Keratinocyte (primary cell): ENCODE measurements at regions not wholly inside any gene's neighbourhood (a gene's known extent, or its start where the extent isn't known, plus 50 kb on each side); places are given as distances from the start of the nearest gene placed in this dataset.

Experiments
- DNase-seq: peaks from one replicate; pipeline ENCODE4 v3.0.0-alpha.2; 2011; ENCODE audit warnings: low read depth, missing footprints, low spot score
- FAIRE-seq: peaks from 2 replicates; lab custom pipeline; 2011; peaks lifted over from hg19 to GRCh38; lab: Jason Lieb, UNC
- H2AFZ ChIP-seq: 2 replicates; pipeline ENCODE4 v1.6.0; 2012; ENCODE audit warnings: low read length, control low read depth, inconsistent platforms; ENCODE audit not compliant: control insufficient read depth
- H3K27ac ChIP-seq: 2 replicates; pipeline ENCODE4 v1.5.1; 2011; ENCODE audit warnings: low read length; ENCODE audit not compliant: control insufficient read depth, insufficient read depth
- H3K27me3 ChIP-seq: 3 replicates; pipeline ENCODE4 v1.6.0; 2011; ENCODE audit warnings: low read length; ENCODE audit not compliant: control insufficient read depth, insufficient read depth; ENCODE audit errors: extremely low read depth
- H3K36me3 ChIP-seq, 2 experiments: 2 replicates in 1 of 2; 3 replicates in 1 of 2; pipeline ENCODE4 v1.5.1; 2011; ENCODE audit warnings: low read length in 2 of 2, mild to moderate bottlenecking in 1 of 2; ENCODE audit not compliant: control insufficient read depth in 2 of 2, insufficient read depth in 2 of 2; ENCODE audit errors: extremely low read depth in 1 of 2
- H3K4me1 ChIP-seq: 3 replicates; pipeline ENCODE4 v1.5.1; 2011; ENCODE audit warnings: low read length; ENCODE audit not compliant: control insufficient read depth, insufficient read depth; ENCODE audit errors: extremely low read depth
- H3K4me2 ChIP-seq: 3 replicates; pipeline ENCODE4 v1.6.0; 2011; ENCODE audit warnings: low read depth, low read length; ENCODE audit not compliant: control insufficient read depth, insufficient read depth; ENCODE audit errors: extremely low read depth
- H3K4me3 ChIP-seq, 3 experiments: fragments of 200-600 bp in 1 of 3; sonication (generic) in 1 of 3; 2 replicates in 2 of 3; 3 replicates in 1 of 3; pipeline ENCODE4 v1.5.1; 2011 to 2016; ENCODE audit warnings: low read length in 3 of 3, mild to moderate bottlenecking in 3 of 3, control low read depth in 2 of 3, inconsistent platforms in 1 of 3, low read depth in 1 of 3, mixed read lengths in 1 of 3, mixed run types in 1 of 3, moderate library complexity in 1 of 3; ENCODE audit not compliant: control insufficient read depth in 2 of 3, insufficient read depth in 2 of 3; ENCODE audit errors: extremely low read depth in 1 of 3
- H3K79me2 ChIP-seq: 2 replicates; pipeline ENCODE4 v1.6.0; 2012; ENCODE audit warnings: low read length; ENCODE audit not compliant: control insufficient read depth, insufficient read depth
- H3K9ac ChIP-seq: 3 replicates; pipeline ENCODE4 v1.6.0; 2011; ENCODE audit warnings: low read length; ENCODE audit not compliant: control insufficient read depth, insufficient read depth; ENCODE audit errors: extremely low read depth
- H3K9me1 ChIP-seq: 3 replicates; pipeline ENCODE4 v1.6.0; 2011; ENCODE audit warnings: low read length; ENCODE audit not compliant: control insufficient read depth, insufficient read depth; ENCODE audit errors: extremely low read depth
- H3K9me3 ChIP-seq: 2 replicates; pipeline ENCODE4 v1.5.1; 2012; ENCODE audit warnings: low read depth, low read length; ENCODE audit not compliant: control insufficient read depth
- H4K20me1 ChIP-seq: 3 replicates; pipeline ENCODE4 v1.6.0; 2011; ENCODE audit warnings: low read length; ENCODE audit not compliant: control insufficient read depth, insufficient read depth; ENCODE audit errors: extremely low read depth
- EZH2 ChIP-seq: IDR thresholded peaks from one replicate; pipeline ENCODE4 v1.6.1; 2012; ENCODE audit warnings: inconsistent platforms, mild to moderate bottlenecking, low read length, moderate library complexity
- dilution Hi-C: fragments of 300-500 bp; cut with MboI; formaldehyde crosslinking; loops from one replicate; pipeline ENCODE4 v1.7.0; 2020; ENCODE audit warnings: low sequenced_read_pairs; ENCODE audit not compliant: extremely low pct_ligation_motif_present
- TF ChIP-seq, protein P1 (sequence below), 3 experiments: IDR thresholded peaks in 1 of 3; conservative IDR thresholded peaks in 1 of 3; optimal IDR thresholded peaks in 1 of 3; 2 replicates in 2 of 3; 3 replicates in 1 of 3; pipeline versions ENCODE3 to v1.5.1; 2011; ENCODE audit warnings: low read length in 3 of 3, mild to moderate bottlenecking in 3 of 3, moderate library complexity in 2 of 3, control low read depth in 1 of 3, inconsistent platforms in 1 of 3; ENCODE audit not compliant: insufficient read depth in 2 of 3; ENCODE audit errors: extremely low read depth in 1 of 3

DNA sequence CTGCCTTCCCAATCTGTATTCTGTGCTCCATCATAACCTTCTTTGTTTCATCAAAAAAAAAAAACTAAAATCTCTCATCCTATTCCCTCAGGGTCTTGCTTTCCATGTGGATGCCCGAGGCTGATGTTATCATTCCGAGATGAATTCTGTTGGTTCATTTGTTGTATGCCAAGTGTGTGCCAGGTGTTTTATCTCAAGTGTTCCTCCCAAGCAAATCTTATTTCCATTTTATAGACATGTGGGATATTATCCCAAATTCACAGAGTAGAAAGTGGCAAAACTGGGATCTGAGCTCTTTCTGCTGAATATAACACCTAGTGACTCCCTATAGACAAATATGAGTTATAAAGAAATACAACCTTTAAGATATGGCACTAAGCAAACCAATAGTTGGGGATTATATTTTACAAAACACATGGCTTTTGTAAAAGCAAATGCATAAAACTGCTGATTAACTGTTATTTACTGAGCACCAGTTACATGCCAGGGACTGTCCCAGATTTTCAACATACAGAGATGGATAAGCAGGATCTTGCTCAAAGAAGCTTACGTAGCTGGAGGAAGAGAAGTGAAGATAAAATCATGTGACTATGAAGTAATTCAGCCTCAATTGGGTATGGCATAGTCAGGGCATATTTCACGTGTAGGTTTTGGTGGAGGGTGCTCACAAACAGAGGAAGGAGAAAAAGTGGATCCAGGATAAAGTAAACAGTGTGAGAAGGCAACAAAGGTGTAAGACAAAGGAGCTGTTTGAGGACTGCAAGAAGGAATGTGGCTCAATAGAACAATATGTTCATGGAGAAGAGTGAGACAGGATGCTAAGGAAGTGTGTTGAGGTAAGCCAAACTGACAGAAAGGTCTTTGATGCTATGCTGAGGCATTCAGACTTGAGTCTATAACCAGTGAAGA, 143.3 kb upstream of the ADAMTSL1 start:
- no peak for DNase-seq
- FAIRE-seq: peak; percentile 44

GRCh38 chr9:18331310-18331684, 142.7 kb upstream of the ADAMTSL1 start:
- FAIRE-seq: no peak
- TF ChIP-seq EZH2: no peak
- TF ChIP-seq, protein P1, sequence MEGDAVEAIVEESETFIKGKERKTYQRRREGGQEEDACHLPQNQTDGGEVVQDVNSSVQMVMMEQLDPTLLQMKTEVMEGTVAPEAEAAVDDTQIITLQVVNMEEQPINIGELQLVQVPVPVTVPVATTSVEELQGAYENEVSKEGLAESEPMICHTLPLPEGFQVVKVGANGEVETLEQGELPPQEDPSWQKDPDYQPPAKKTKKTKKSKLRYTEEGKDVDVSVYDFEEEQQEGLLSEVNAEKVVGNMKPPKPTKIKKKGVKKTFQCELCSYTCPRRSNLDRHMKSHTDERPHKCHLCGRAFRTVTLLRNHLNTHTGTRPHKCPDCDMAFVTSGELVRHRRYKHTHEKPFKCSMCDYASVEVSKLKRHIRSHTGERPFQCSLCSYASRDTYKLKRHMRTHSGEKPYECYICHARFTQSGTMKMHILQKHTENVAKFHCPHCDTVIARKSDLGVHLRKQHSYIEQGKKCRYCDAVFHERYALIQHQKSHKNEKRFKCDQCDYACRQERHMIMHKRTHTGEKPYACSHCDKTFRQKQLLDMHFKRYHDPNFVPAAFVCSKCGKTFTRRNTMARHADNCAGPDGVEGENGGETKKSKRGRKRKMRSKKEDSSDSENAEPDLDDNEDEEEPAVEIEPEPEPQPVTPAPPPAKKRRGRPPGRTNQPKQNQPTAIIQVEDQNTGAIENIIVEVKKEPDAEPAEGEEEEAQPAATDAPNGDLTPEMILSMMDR (optimal IDR thresholded peaks at IDR 0.05 in 1 of 3, IDR thresholded peaks at IDR 0.05 in 1 of 3, conservative IDR thresholded peaks at IDR 0.05 in 1 of 3; ENCODE audit: extremely low read depth in 1 of 3, insufficient read depth in 2 of 3, low read length in 3 of 3): no peak

More for the DNA sequence above, 143.3 kb upstream of the ADAMTSL1 start:
- no peak overlapping the region for H3K4me3 ChIP-seq
- no peak for TF ChIP-seq EZH2
- TF ChIP-seq, protein P1 (optimal IDR thresholded peaks at IDR 0.05 in 1 of 3, IDR thresholded peaks at IDR 0.05 in 1 of 3, conservative IDR thresholded peaks at IDR 0.05 in 1 of 3; ENCODE audit: extremely low read depth in 1 of 3, insufficient read depth in 2 of 3, low read length in 3 of 3): no peak
- no peaks in the 10 kb centered on the region for H3K27me3 ChIP-seq
- H3K4me2 ChIP-seq: no peak overlapping the region
- dilution Hi-C loops: no loop called here
- H3K9me1 ChIP-seq: no peaks in the 10 kb centered on the region
- no peaks in the 10 kb centered on the region for H3K4me1 ChIP-seq
- no peaks in the 10 kb centered on the region for H3K36me3 ChIP-seq
- no peak overlapping the region for H3K9ac ChIP-seq
- no peaks in the 10 kb centered on the region for H3K9me3 ChIP-seq
- H3K27ac ChIP-seq: no peak overlapping the region
- no peaks in the 10 kb centered on the region for H3K79me2 ChIP-seq
- no peaks in the 10 kb centered on the region for H4K20me1 ChIP-seq
- H2AFZ ChIP-seq: peak overlapping the region; percentile 1

More at GRCh38 chr9:18331310-18331684, 142.7 kb upstream of the ADAMTSL1 start:
- no peak overlapping the region for H3K27ac ChIP-seq
- no peaks in the 10 kb centered on the region for H3K36me3 ChIP-seq
- no peak overlapping the region for H3K9ac ChIP-seq
- H3K9me1 ChIP-seq: no peaks in the 10 kb centered on the region
- no peak overlapping the region for H2AFZ ChIP-seq
- no peaks in the 10 kb centered on the region for H4K20me1 ChIP-seq
- no peak overlapping the region for H3K4me2 ChIP-seq
- no peaks in the 10 kb centered on the region for H3K79me2 ChIP-seq
- dilution Hi-C loops: no loop called here
- no peaks in the 10 kb centered on the region for H3K9me3 ChIP-seq
- DNase-seq: no peak
- no peaks in the 10 kb centered on the region for H3K27me3 ChIP-seq
- H3K4me3 ChIP-seq: no peak overlapping the region
- H3K4me1 ChIP-seq: no peaks in the 10 kb centered on the region
